WTC11 (cell line): ENCODE measurements at regions not wholly inside any gene's neighbourhood (a gene's known extent, or its start where the extent isn't known, plus 50 kb on each side); places are given as distances from the start of the nearest gene placed in this dataset.

Source experiments
- CTCF ChIP-seq: fragments of 200-600 bp; IDR thresholded peaks from 2 replicates; pipeline ENCODE4 v1.8.0; 2022; ENCODE audit warnings: antibody characterized with exemption
- ESRRA ChIP-seq: sonication (generic); formaldehyde crosslinking; IDR thresholded peaks from 2 replicates; pipeline ENCODE4 v1.8.1; 2022; ENCODE audit warnings: mild to moderate bottlenecking, missing genetic modification reagents, borderline replicate concordance
- FOXK1 ChIP-seq: sonication (generic); formaldehyde crosslinking; IDR thresholded peaks from 2 replicates; pipeline ENCODE4 v1.8.0; 2022; ENCODE audit warnings: mild to moderate bottlenecking, moderate library complexity, missing genetic modification reagents
- NFE2L1 ChIP-seq: sonication (generic); formaldehyde crosslinking; IDR thresholded peaks from 2 replicates; pipeline ENCODE4 v1.8.1; 2023; ENCODE audit warnings: missing genetic modification reagents
- USF2 ChIP-seq: sonication (generic); formaldehyde crosslinking; IDR thresholded peaks from 2 replicates; pipeline ENCODE4 v1.8.1; 2023; ENCODE audit warnings: mild to moderate bottlenecking, missing genetic modification reagents, moderate library complexity
- ZMAT4 ChIP-seq: fragments of 250-450 bp; sonication (Bioruptor Pico); IDR thresholded peaks from 2 replicates; pipeline ENCODE4 v1.9.0; 2021; ENCODE audit warnings: mild to moderate bottlenecking
- ZNF121 ChIP-seq: sonication (generic); formaldehyde crosslinking; IDR thresholded peaks from 2 replicates; pipeline ENCODE4 v1.8.0; 2023; ENCODE audit warnings: missing genetic modification reagents
- ZNF138 ChIP-seq: sonication (generic); formaldehyde crosslinking; conservative IDR thresholded peaks from 2 replicates; pipeline ENCODE4 v1.8.1; 2022; ENCODE audit warnings: mild to moderate bottlenecking, moderate library complexity, missing genetic modification reagents
- ZNF263 ChIP-seq: sonication (generic); formaldehyde crosslinking; IDR thresholded peaks from 2 replicates; pipeline ENCODE4 v1.8.1; 2022; ENCODE audit warnings: low read depth, mild to moderate bottlenecking, moderate library complexity, missing genetic modification reagents
- ZNF423 ChIP-seq: fragments of 250-450 bp; sonication (Bioruptor Pico); IDR thresholded peaks from 2 replicates; pipeline ENCODE4 v2.1.2; 2022; ENCODE audit warnings: mild to moderate bottlenecking, moderate library complexity

- no peak for TF ChIP-seq ZNF263
- no peak for TF ChIP-seq USF2 (CRISPR knock-in tag)
- TF ChIP-seq ZNF121 = no peak
- no peak for TF ChIP-seq CTCF
- TF ChIP-seq FOXK1 (CRISPR knock-in tag) = no peak
- no peak for TF ChIP-seq ESRRA (CRISPR knock-in tag)
- TF ChIP-seq NFE2L1 (CRISPR knock-in tag) = no peak
- no peak for TF ChIP-seq ZNF423 (CRISPR knock-in tag)
- TF ChIP-seq ZNF138 = no peak
- no peak for TF ChIP-seq ZMAT4 (CRISPR knock-in tag)
Observed at GRCh38 chr9:14413812-14414211, 99.9 kb upstream of the NFIB start.
